LNCaP clone FGC (cell line): ENCODE measurements at regions not wholly inside any gene's neighbourhood (a gene's known extent, or its start where the extent isn't known, plus 50 kb on each side); places are given as distances from the start of the nearest gene placed in this dataset.

ENCODE experiments used
- DNase-seq: peaks from one replicate; pipeline ENCODE4 v3.0.0-alpha.2; 2011; ENCODE audit warnings: low read depth
- H3K4me3 ChIP-seq: 2 replicates; pipeline ENCODE4 v1.5.1; 2011; ENCODE audit warnings: mild to moderate bottlenecking, low read depth, low read length, control low read depth
- TF ChIP-seq, protein P1 (sequence below): IDR thresholded peaks from 2 replicates; pipeline ENCODE4 v1.5.1; 2012; ENCODE audit warnings: mild to moderate bottlenecking; ENCODE audit not compliant: control insufficient read depth, insufficient read depth; ENCODE audit errors: extremely low read depth

DNA sequence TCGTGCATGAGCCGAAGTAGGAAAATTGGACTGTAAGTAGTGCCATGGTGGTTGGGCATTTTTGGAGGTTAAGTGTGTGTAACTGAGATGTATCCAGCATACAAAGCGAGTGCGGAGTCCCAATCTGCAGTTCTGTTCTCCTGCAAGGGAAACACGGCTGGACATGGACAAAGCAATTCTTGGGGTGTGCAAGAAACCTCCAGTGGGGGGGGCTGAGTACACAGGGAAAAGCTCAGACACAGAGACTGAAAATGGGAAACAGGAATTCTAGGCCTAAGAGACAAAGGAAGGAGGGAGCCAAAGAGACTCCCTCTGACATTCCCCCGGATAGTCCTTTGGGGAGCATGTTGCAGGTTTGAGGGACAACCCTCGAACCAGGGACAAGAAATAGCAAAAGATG is 83.2 kb upstream of the PLSCR4 start:
- no peak overlapping the region for H3K4me3 ChIP-seq
- TF ChIP-seq, protein P1, sequence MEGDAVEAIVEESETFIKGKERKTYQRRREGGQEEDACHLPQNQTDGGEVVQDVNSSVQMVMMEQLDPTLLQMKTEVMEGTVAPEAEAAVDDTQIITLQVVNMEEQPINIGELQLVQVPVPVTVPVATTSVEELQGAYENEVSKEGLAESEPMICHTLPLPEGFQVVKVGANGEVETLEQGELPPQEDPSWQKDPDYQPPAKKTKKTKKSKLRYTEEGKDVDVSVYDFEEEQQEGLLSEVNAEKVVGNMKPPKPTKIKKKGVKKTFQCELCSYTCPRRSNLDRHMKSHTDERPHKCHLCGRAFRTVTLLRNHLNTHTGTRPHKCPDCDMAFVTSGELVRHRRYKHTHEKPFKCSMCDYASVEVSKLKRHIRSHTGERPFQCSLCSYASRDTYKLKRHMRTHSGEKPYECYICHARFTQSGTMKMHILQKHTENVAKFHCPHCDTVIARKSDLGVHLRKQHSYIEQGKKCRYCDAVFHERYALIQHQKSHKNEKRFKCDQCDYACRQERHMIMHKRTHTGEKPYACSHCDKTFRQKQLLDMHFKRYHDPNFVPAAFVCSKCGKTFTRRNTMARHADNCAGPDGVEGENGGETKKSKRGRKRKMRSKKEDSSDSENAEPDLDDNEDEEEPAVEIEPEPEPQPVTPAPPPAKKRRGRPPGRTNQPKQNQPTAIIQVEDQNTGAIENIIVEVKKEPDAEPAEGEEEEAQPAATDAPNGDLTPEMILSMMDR, result peak; percentile 27
- DNase-seq, result no peak

DNA sequence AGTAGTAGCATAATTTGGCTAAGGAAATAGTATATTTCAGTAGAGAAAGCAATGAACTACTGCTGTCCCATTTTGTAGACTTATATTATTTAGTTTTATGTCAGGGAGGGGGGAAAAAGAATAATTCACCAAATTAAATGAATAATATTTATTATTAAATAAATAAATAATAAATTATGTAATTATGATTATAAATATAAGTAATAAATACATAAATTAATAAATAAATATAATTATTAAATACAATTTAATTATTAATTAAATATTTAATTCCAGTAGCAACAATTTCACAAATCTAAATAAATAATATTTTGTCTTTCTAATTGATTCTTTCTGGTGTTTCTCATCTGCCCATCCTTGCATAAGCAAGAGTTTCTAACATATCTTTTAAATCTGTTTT is 81.1 kb upstream of the PLSCR4 start:
- DNase-seq, result no peak
- no peak overlapping the region for H3K4me3 ChIP-seq
- TF ChIP-seq, protein P1, result no peak

DNA sequence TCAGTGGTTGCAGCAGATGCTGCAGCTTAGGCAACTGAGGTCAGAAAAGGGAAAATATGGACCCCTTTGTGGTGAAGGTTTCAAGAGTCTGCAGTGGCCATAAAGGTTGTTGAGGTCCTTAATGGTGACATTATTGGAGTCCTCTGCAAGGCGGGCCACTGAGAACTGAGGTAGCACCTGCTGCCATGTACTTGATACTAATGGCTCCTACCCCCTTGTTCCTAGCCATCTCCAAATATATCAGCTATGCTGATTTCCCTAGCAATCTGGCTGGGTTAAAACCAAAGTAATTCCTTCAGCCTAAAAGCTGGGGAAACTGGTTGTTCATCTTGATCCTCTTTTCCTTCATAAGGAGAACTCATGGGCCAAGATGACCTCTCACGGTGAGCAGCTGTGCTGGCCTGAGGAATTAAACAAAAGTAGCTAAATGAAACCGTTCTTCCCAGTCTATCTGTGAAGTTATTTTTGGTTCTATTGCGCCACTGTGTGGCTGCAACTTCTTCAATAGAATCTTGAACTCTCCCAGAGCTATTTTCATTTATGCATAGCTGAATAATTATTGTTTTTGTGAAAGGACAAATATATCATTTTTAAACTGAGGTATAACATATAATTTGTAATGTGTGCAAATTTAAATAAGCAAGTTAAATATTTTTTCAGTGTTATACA is 76.1 kb upstream of the PLSCR4 start:
- TF ChIP-seq, protein P1, result peak; percentile 39
- DNase-seq, result peak; percentile 3
- no peak overlapping the region for H3K4me3 ChIP-seq

- no peak for DNase-seq
- TF ChIP-seq, protein P1, result no peak
Measured at GRCh38 chr3:146325170-146325569, 74.3 kb upstream of the PLSCR4 start.

GRCh38 chr3:146322216-146322817 is 71.4 kb upstream of the PLSCR4 start:
- no peak overlapping the region for H3K4me3 ChIP-seq
- DNase-seq, result no peak
- TF ChIP-seq, protein P1, result no peak

More at GRCh38 chr3:146325170-146325569, 74.3 kb upstream of the PLSCR4 start:
- no peak overlapping the region for H3K4me3 ChIP-seq

DNA sequence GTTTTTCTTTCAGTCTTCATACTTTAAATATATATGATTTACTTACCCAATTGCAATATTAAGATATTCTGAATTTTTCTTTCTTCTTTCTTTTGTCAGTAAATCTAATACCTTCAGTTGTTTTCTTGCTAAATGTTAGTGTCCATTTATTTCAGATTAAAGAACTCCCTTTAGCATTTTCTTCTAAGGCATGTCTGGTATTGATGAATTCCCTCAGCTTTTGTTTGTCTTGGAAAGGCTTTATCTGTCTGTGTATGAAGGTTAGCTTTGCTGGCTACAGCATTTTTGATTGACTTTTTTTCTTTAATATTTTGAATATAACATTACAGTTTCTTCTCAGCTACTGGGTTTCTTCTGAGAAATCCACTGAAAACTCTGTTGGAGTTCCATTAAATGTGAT is 64.0 kb upstream of the PLSCR4 start:
- H3K4me3 ChIP-seq, result no peak overlapping the region
- DNase-seq, result no peak
- TF ChIP-seq, protein P1, result no peak

DNA sequence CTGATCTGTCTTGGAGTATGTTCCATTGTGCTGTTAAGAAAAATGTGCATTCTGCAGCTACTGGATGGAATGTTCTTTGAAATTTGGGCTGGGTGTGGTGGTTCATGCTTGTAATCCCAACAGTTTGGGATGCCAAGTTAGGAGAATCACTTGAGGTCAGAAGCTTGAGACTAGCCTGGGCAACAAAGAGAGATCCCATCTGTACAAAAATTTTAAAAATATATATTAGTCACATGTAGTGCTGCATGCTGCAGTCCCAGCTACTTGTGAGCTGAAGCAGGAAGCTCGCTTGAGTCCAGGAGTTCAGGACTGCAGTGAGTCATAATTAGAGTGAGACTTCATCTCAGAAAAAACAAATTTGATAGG is 62.8 kb upstream of the PLSCR4 start:
- DNase-seq, result no peak
- H3K4me3 ChIP-seq, result no peak overlapping the region
- TF ChIP-seq, protein P1, result no peak
